Testis (tissue), 2 donors: ENCODE measurements at regions not wholly inside any gene's neighbourhood (a gene's known extent, or its start where the extent isn't known, plus 50 kb on each side); places are given as distances from the start of the nearest gene placed in this dataset.

Experiments used
- CTCF ChIP-seq, 3 experiments: fragments of 450-650 bp in 2 of 3; fragments of 200-600 bp in 1 of 3; sonication (generic) in 1 of 3; IDR thresholded peaks; one replicate each; pipeline ENCODE4 v1.5.1; 2016 to 2019; ENCODE audit warnings: antibody characterized with exemption in 3 of 3, mild to moderate bottlenecking in 2 of 3, moderate library complexity in 1 of 3
- POLR2A ChIP-seq: fragments of 450-650 bp; IDR thresholded peaks from one replicate; pipeline ENCODE4 v1.6.1; 2017; ENCODE audit warnings: antibody characterized with exemption, mild to moderate bottlenecking, moderate library complexity

- TF ChIP-seq CTCF (IDR thresholded peaks at IDR 0.05), result no peak
- TF ChIP-seq POLR2A, result no peak
These were observed 208.2 kb downstream of the DMRTA1 start for GRCh38 chr9:22654833-22655232.
